ENCODE measurements at regions not wholly inside any gene's neighbourhood (a gene's known extent, or its start where the extent isn't known, plus 50 kb on each side); places are given as distances from the start of the nearest gene placed in this dataset.

DNA sequence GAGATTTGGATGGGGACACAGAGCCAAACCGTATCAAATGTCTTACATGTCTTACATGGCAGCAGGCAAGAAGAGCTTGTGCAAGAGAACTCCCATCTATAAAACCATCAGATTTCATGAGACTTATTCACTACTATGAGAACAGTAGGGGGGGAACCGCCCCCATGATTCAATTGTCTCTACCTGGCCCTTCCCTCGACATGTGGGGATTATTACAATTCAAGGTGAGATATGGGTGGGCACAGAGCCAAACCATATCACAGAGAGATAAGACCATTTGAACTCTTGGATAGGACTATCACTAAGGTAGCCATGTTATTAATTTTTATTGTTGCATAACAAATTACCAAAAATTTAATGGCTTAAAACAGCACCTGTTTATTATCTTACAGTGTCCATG is 611.7 kb downstream of the SOX6 start:
- H3K27me3 Mint-ChIP-seq: peaks cover 4% of the 10 kb centered on the region
- no peak for DNase-seq

DNA sequence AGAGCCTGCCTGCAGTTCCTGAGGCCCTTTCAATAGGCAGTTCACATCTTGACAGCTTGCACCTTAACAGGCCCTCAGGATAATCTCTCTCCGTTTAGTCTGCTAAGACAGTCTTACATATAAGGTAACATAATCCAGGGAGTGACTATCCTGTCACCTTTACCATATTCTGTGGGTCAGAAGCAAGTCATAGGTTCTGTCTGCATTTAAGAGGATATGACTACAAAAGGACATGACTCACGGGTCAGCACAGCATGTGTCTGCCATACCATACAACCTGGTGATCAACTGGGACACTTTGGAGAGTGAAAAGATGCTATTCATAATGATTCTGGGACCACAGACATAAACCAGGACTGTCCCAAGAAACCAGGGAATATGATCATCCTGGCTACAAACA is 611.1 kb downstream of the SOX6 start:
- Mint-ChIP-seq H3K4me1 (ENCODE audit: low read depth) (no peaks in the 10 kb centered on the region), H3K27me3 (no peaks in the 10 kb centered on the region), H3K27ac (no peak overlapping the region), H3K36me3 (ENCODE audit: low read depth) (no peaks in the 10 kb centered on the region), H3K4me3 (no peak overlapping the region), H3K9me3 (no peaks in the 10 kb centered on the region)
- H3K9me3 ChIP-seq (ENCODE audit: control insufficient read depth in 1 of 2, insufficient read depth in 1 of 2, low read length in 2 of 2): no peaks in the 10 kb centered on the region
- H3K36me3 ChIP-seq (ENCODE audit: insufficient read depth, low read length): no peaks in the 10 kb centered on the region
- DNase-seq: no peak
- no peaks in the 10 kb centered on the region for H3K4me1 ChIP-seq (ENCODE audit: insufficient read depth, low read length)
- H3K27me3 ChIP-seq (ENCODE audit: control insufficient read depth in 1 of 2, insufficient read depth in 2 of 2, low read length in 2 of 2): no peaks in the 10 kb centered on the region
- ChIA-PET CTCF (no interaction called here), POLR2A (no interaction called here)
- no peak overlapping the region for H3K27ac ChIP-seq (ENCODE audit: low read depth in 1 of 2, low read length in 2 of 2)
- TF ChIP-seq, protein P1, sequence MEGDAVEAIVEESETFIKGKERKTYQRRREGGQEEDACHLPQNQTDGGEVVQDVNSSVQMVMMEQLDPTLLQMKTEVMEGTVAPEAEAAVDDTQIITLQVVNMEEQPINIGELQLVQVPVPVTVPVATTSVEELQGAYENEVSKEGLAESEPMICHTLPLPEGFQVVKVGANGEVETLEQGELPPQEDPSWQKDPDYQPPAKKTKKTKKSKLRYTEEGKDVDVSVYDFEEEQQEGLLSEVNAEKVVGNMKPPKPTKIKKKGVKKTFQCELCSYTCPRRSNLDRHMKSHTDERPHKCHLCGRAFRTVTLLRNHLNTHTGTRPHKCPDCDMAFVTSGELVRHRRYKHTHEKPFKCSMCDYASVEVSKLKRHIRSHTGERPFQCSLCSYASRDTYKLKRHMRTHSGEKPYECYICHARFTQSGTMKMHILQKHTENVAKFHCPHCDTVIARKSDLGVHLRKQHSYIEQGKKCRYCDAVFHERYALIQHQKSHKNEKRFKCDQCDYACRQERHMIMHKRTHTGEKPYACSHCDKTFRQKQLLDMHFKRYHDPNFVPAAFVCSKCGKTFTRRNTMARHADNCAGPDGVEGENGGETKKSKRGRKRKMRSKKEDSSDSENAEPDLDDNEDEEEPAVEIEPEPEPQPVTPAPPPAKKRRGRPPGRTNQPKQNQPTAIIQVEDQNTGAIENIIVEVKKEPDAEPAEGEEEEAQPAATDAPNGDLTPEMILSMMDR (IDR thresholded peaks at IDR 0.05): no peak
- intact Hi-C loops (cut with DNase I, micrococcal nuclease): no loop called here
- H3K4me3 ChIP-seq (ENCODE audit: low read length): no peak overlapping the region
- ATAC-seq (ENCODE audit: poor library complexity): no peak

More for the DNA sequence above, 611.7 kb downstream of the SOX6 start:
- TF ChIP-seq, protein P1 (IDR thresholded peaks at IDR 0.05): no peak
- Mint-ChIP-seq H3K27ac (no peak overlapping the region), H3K4me1 (ENCODE audit: low read depth) (no peaks in the 10 kb centered on the region), H3K36me3 (ENCODE audit: low read depth) (no peaks in the 10 kb centered on the region), H3K9me3 (no peaks in the 10 kb centered on the region), H3K4me3 (no peak overlapping the region)
- Histone ChIP-seq H3K36me3 (ENCODE audit: insufficient read depth, low read length) (no peaks in the 10 kb centered on the region), H3K4me1 (ENCODE audit: insufficient read depth, low read length) (no peaks in the 10 kb centered on the region), H3K9me3 (ENCODE audit: control insufficient read depth in 1 of 2, insufficient read depth in 1 of 2, low read length in 2 of 2) (no peaks in the 10 kb centered on the region), H3K4me3 (ENCODE audit: low read length) (no peak overlapping the region), H3K27me3 (ENCODE audit: control insufficient read depth in 1 of 2, insufficient read depth in 2 of 2, low read length in 2 of 2) (no peaks in the 10 kb centered on the region), H3K27ac (ENCODE audit: low read depth in 1 of 2, low read length in 2 of 2) (no peak overlapping the region)
- POLR2A ChIA-PET: no interaction called here
- no peak for ATAC-seq (ENCODE audit: poor library complexity)
- intact Hi-C loops (cut with DNase I, micrococcal nuclease): no loop called here
- CTCF ChIA-PET: no interaction called here

DNA sequence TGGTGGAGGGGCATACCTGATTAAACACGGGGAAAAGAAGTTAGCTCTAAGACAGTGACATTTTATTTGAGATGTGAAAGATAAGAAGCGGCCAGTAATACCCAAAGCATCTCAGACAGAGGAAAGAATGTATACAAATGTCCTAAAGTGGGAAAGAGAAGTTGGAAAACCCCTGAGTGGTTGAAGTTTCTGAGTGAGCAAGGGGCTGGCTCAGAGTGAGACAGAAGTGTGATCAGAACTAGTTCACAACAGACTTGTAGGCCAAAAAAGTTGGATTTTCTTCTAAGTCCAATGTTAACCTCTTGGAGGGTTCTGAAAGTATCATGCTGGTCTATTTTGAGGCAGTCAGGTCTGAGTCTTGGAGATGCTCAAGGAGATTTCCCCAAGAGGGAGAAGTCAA is 608.7 kb downstream of the SOX6 start:
- Mint-ChIP-seq H3K4me3 (no peak overlapping the region), H3K9me3 (no peaks in the 10 kb centered on the region), H3K4me1 (ENCODE audit: low read depth) (no peaks in the 10 kb centered on the region), H3K27me3 (no peaks in the 10 kb centered on the region), H3K27ac (no peak overlapping the region), H3K36me3 (ENCODE audit: low read depth) (no peaks in the 10 kb centered on the region)
- no peak for DNase-seq
- CTCF ChIA-PET: no interaction called here
- ATAC-seq (ENCODE audit: poor library complexity): no peak
- Histone ChIP-seq H3K27ac (ENCODE audit: low read depth in 1 of 2, low read length in 2 of 2) (no peak overlapping the region), H3K9me3 (ENCODE audit: control insufficient read depth in 1 of 2, insufficient read depth in 1 of 2, low read length in 2 of 2) (peaks cover 0 to 5% of the 10 kb centered on the region in 2 experiments), H3K36me3 (ENCODE audit: insufficient read depth, low read length) (no peaks in the 10 kb centered on the region), H3K4me1 (ENCODE audit: insufficient read depth, low read length) (no peaks in the 10 kb centered on the region), H3K27me3 (ENCODE audit: control insufficient read depth in 1 of 2, insufficient read depth in 2 of 2, low read length in 2 of 2) (no peaks in the 10 kb centered on the region), H3K4me3 (ENCODE audit: low read length) (no peak overlapping the region)
- intact Hi-C loops (cut with DNase I, micrococcal nuclease): no loop called here
- POLR2A ChIA-PET: no interaction called here
- TF ChIP-seq, protein P1 (IDR thresholded peaks at IDR 0.05): no peak
